Gastroesophageal sphincter (tissue), 3 donors: ENCODE measurements at regions not wholly inside any gene's neighbourhood (a gene's known extent, or its start where the extent isn't known, plus 50 kb on each side); places are given as distances from the start of the nearest gene placed in this dataset.

Source experiments
- EP300 ChIP-seq: sonication (generic); formaldehyde crosslinking; IDR thresholded peaks from one replicate; pipeline ENCODE4 v1.6.1; 2017; ENCODE audit warnings: antibody characterized with exemption, mild to moderate bottlenecking
- POLR2A ChIP-seq, 2 donors: fragments of 450-650 bp; IDR thresholded peaks; one replicate each; pipeline ENCODE4 v1.6.1; 2017; ENCODE audit warnings: antibody characterized with exemption in 2 of 2, mild to moderate bottlenecking in 2 of 2, moderate library complexity in 1 of 2
- TF ChIP-seq, protein P1 (sequence below), 4 experiments: fragments of 200-600 bp in 2 of 4; fragments of 450-650 bp in 2 of 4; sonication (generic) in 1 of 4; IDR thresholded peaks; one replicate each; pipeline ENCODE4 v1.5.1; 2017 to 2019; ENCODE audit warnings: antibody characterized with exemption in 4 of 4, mild to moderate bottlenecking in 2 of 4, moderate library complexity in 2 of 4

DNA sequence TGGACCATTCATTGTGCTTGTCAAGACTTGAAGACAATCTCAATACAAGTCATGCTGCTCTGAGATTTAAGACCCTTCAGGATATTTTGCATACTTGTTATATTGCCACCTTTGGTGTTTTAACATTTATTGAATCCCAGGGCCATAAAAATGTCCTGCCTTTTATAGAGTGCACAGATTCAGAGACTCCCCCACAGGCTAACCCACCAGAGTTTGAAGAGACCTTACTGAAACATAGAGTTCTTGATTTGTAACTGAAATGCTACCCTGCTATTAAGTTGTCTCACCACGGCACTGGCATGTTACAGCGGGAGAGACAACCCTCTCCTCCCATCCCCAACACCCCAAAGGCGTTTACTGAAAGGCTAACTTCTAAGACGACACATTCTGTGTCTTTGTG lies 313.9 kb upstream of the USP24 start:
- TF ChIP-seq, protein P1, sequence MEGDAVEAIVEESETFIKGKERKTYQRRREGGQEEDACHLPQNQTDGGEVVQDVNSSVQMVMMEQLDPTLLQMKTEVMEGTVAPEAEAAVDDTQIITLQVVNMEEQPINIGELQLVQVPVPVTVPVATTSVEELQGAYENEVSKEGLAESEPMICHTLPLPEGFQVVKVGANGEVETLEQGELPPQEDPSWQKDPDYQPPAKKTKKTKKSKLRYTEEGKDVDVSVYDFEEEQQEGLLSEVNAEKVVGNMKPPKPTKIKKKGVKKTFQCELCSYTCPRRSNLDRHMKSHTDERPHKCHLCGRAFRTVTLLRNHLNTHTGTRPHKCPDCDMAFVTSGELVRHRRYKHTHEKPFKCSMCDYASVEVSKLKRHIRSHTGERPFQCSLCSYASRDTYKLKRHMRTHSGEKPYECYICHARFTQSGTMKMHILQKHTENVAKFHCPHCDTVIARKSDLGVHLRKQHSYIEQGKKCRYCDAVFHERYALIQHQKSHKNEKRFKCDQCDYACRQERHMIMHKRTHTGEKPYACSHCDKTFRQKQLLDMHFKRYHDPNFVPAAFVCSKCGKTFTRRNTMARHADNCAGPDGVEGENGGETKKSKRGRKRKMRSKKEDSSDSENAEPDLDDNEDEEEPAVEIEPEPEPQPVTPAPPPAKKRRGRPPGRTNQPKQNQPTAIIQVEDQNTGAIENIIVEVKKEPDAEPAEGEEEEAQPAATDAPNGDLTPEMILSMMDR (IDR thresholded peaks at IDR 0.05): no peak
- no peak for TF ChIP-seq EP300
- TF ChIP-seq POLR2A (IDR thresholded peaks at IDR 0.05): no peak
